ENCODE measurements at regions not wholly inside any gene's neighbourhood (a gene's known extent, or its start where the extent isn't known, plus 50 kb on each side); places are given as distances from the start of the nearest gene placed in this dataset.

- H3K36me3 ChIP-seq = no peaks in the 10 kb centered on the region
- no peaks in the 10 kb centered on the region for H3K9me3 ChIP-seq
- TF ChIP-seq EP300 (IDR thresholded peaks at IDR 0.05) (no peak), POLR2AphosphoS5 (IDR thresholded peaks at IDR 0.05) (no peak), POLR2A (IDR thresholded peaks at IDR 0.05) (no peak)
- TF ChIP-seq, protein P1, sequence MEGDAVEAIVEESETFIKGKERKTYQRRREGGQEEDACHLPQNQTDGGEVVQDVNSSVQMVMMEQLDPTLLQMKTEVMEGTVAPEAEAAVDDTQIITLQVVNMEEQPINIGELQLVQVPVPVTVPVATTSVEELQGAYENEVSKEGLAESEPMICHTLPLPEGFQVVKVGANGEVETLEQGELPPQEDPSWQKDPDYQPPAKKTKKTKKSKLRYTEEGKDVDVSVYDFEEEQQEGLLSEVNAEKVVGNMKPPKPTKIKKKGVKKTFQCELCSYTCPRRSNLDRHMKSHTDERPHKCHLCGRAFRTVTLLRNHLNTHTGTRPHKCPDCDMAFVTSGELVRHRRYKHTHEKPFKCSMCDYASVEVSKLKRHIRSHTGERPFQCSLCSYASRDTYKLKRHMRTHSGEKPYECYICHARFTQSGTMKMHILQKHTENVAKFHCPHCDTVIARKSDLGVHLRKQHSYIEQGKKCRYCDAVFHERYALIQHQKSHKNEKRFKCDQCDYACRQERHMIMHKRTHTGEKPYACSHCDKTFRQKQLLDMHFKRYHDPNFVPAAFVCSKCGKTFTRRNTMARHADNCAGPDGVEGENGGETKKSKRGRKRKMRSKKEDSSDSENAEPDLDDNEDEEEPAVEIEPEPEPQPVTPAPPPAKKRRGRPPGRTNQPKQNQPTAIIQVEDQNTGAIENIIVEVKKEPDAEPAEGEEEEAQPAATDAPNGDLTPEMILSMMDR (IDR thresholded peaks at IDR 0.05) = no peak
- no peaks in the 10 kb centered on the region for H3K4me1 ChIP-seq
- intact Hi-C loops (cut with DNase I; ENCODE audit: low total_unique reads) = no loop called here
- H3K27ac ChIP-seq = no peak overlapping the region
- no peak overlapping the region for H3K4me3 ChIP-seq
- WGBS, 5 donors = 39 to 56% (median 46%) methylated on average over 3 of the region's 3 CpGs
- no peak for DNase-seq
- no peaks in the 10 kb centered on the region for H3K27me3 ChIP-seq
These were observed 314.2 kb downstream of the OLFM4 start for GRCh38 chr13:53342623-53343360.

DNA sequence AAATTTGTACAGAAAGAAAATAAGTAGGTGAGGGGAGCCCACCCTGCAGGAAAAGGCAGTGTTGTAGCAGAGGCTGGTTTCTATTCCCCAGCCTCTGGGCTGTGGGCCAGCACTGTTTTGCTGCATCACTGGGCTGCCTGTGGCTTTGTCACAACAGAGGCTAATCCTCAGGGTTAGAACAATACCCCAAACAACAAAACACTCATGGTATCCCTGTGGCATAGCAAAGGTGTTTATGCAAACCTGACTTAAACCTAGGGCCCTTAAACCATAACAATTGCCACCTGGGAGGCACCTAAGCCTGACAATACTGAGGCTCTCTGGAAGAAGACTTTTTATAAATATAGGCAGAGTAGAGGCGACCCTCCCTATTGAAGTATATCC is 314.7 kb downstream of the OLFM4 start:
- Histone ChIP-seq H3K9me3 (no peaks in the 10 kb centered on the region), H3K4me1 (no peaks in the 10 kb centered on the region), H3K27ac (no peak overlapping the region), H3K27me3 (no peaks in the 10 kb centered on the region), H3K4me3 (no peak overlapping the region), H3K36me3 (no peaks in the 10 kb centered on the region)
- TF ChIP-seq EP300 (IDR thresholded peaks at IDR 0.05) (no peak), POLR2AphosphoS5 (IDR thresholded peaks at IDR 0.05) (no peak), POLR2A (IDR thresholded peaks at IDR 0.05) (no peak)
- TF ChIP-seq, protein P1 (IDR thresholded peaks at IDR 0.05) = no peak
- DNase-seq = no peak
- intact Hi-C loops (cut with DNase I; ENCODE audit: low total_unique reads) = no loop called here
- 53 to 77% (median 69%) methylated on average over 1 of the region's 1 CpG for WGBS, 5 donors

DNA sequence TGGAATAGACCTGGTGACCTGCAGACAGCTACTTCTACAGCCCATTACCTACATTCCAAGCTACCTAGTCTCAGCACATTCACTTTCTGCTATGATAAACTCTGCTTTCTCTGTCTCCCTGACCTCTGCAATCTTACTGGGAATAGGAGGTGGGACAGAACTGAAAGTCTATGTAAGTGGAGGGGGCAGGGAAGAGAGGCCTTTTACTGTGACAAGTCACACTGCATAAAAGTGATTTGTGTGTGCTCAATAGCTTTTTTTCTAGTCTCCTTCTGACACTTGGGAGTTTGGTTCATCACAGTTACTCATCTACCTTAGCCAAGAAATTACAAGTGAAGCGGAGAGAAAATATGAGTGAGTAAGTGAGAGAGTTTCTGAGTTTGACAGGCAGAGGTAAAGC is 322.4 kb downstream of the OLFM4 start:
- Histone ChIP-seq H3K4me1 (no peaks in the 10 kb centered on the region), H3K36me3 (no peaks in the 10 kb centered on the region), H3K4me3 (no peak overlapping the region), H3K27ac (no peak overlapping the region), H3K27me3 (no peaks in the 10 kb centered on the region), H3K9me3 (no peaks in the 10 kb centered on the region)
- WGBS, 5 donors = 73 to 95% (median 85%) methylated on average over 1 of the region's 1 CpG
- intact Hi-C loops (cut with DNase I; ENCODE audit: low total_unique reads) = no loop called here
- TF ChIP-seq EP300 (IDR thresholded peaks at IDR 0.05) = no peak
- no peak for TF ChIP-seq POLR2A (IDR thresholded peaks at IDR 0.05)
- TF ChIP-seq POLR2AphosphoS5 (IDR thresholded peaks at IDR 0.05) = no peak
- TF ChIP-seq, protein P1 (IDR thresholded peaks at IDR 0.05) = no peak
- no peak for DNase-seq

DNA sequence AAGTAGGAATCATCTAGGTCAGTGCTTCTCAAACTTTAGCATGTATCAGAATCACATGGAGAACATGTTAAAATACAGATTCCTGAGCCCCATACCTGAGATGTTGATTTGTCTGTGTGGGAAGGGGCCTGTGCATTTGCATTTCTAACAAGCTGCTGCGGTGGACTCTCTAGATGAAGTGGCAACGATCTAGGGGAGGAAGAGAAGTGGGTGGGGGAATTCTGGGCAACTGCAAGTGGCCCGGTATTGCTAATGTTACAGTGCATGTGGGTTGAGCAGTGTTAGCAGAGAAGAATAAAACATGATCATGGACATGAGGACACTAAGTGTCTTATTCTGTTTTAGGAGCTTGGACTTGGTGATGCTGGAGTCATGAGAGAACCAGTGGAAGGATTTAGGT is 329.0 kb downstream of the OLFM4 start:
- Histone ChIP-seq H3K27me3 (no peaks in the 10 kb centered on the region), H3K36me3 (no peaks in the 10 kb centered on the region), H3K4me1 (no peaks in the 10 kb centered on the region), H3K4me3 (no peak overlapping the region), H3K9me3 (no peaks in the 10 kb centered on the region), H3K27ac (no peak overlapping the region)
- no peak for DNase-seq
- intact Hi-C loops (cut with DNase I; ENCODE audit: low total_unique reads) = no loop called here
- 73 to 81% (median 76%) methylated on average over 3 of the region's 3 CpGs for WGBS, 5 donors
- TF ChIP-seq, protein P1 (IDR thresholded peaks at IDR 0.05) = no peak
- no peak for TF ChIP-seq EP300 (IDR thresholded peaks at IDR 0.05)
- TF ChIP-seq POLR2A (IDR thresholded peaks at IDR 0.05) = no peak
- no peak for TF ChIP-seq POLR2AphosphoS5 (IDR thresholded peaks at IDR 0.05)
